MV-4-11 (cell line): ENCODE measurements at regions not wholly inside any gene's neighbourhood (a gene's known extent, or its start where the extent isn't known, plus 50 kb on each side); places are given as distances from the start of the nearest gene placed in this dataset.
"Not testable (repeated sequence)": the region's sequence is repeated elsewhere in the genome, so short reads cannot be mapped to it uniquely, and the experiment has no call there.

Experiments
- DNase-seq: peaks from one replicate; lab custom pipeline; 2025; lab: John Stamatoyannopoulos, UW

- DNase-seq, result no peak
Observed at GRCh38 chr2:159880729-159881128, 82.7 kb upstream of the CD302 start.

- DNase-seq, result peak; percentile 52
Observed at GRCh38 chr2:159879051-159879604, 81.1 kb upstream of the CD302 start.

GRCh38 chr2:159875083-159875482 is 77.1 kb upstream of the CD302 start:
- no peak for DNase-seq

GRCh38 chr2:159873258-159873657 is 75.2 kb upstream of the CD302 start:
- peak; percentile 65 for DNase-seq

GRCh38 chr2:159872353-159872752 is 74.3 kb upstream of the CD302 start:
- DNase-seq, result no peak

- not testable (repeated sequence) for DNase-seq
Observed at GRCh38 chr2:159868598-159869159, 70.7 kb upstream of the CD302 start.

- DNase-seq, result no peak
Observed at GRCh38 chr2:159867567-159868361, 69.8 kb upstream of the CD302 start.

- DNase-seq, result peak; percentile 51
Observed at GRCh38 chr2:159863526-159864160, 65.6 kb upstream of the CD302 start.

- no peak for DNase-seq
Observed at GRCh38 chr2:159860581-159861310, 62.7 kb upstream of the CD302 start.

- no peak for DNase-seq
Observed at GRCh38 chr2:159859583-159859982, 61.6 kb upstream of the CD302 start.

GRCh38 chr2:159856760-159857159 is 58.8 kb upstream of the CD302 start:
- DNase-seq, result no peak

GRCh38 chr2:159855557-159856061 is 57.6 kb upstream of the CD302 start:
- DNase-seq, result no peak

- peak; percentile 32 for DNase-seq
Observed at GRCh38 chr2:159855143-159855542, 57.1 kb upstream of the CD302 start.

GRCh38 chr2:159854481-159854880 is 56.5 kb upstream of the CD302 start:
- no peak for DNase-seq

- no peak for DNase-seq
Observed at GRCh38 chr2:159853101-159853500, 55.1 kb upstream of the CD302 start.

GRCh38 chr2:159851941-159852340 is 53.9 kb upstream of the CD302 start:
- DNase-seq, result no peak

GRCh38 chr2:159850789-159851188 is 52.8 kb upstream of the CD302 start:
- no peak for DNase-seq

GRCh38 chr2:159849160-159849813 is 51.3 kb upstream of the CD302 start:
- no peak for DNase-seq
